GM21529 (cell line): ENCODE measurements at regions not wholly inside any gene's neighbourhood (a gene's known extent, or its start where the extent isn't known, plus 50 kb on each side); places are given as distances from the start of the nearest gene placed in this dataset.

Experiments used
- ATAC-seq: cut with Tn5 transposase; IDR thresholded peaks from one replicate; pipeline ENCODE4 v1.9.1; 2021; ENCODE audit not compliant: unreplicated experiment

GRCh38 chrX:5117816-5118215, 1110.9 kb downstream of the NLGN4X start:
- no peak for ATAC-seq

GRCh38 chrX:5113128-5113527, 1115.5 kb downstream of the NLGN4X start:
- ATAC-seq = no peak

GRCh38 chrX:5100004-5100403, 1128.7 kb downstream of the NLGN4X start:
- no peak for ATAC-seq

- no peak for ATAC-seq
Measured at GRCh38 chrX:5086388-5086787, 1142.3 kb downstream of the NLGN4X start.

- no peak for ATAC-seq
Measured at GRCh38 chrX:5084279-5084678, 1144.4 kb downstream of the NLGN4X start.

- ATAC-seq = no peak
Measured at GRCh38 chrX:5082705-5083104, 1146.0 kb downstream of the NLGN4X start.

GRCh38 chrX:5080791-5081190, 1147.9 kb downstream of the NLGN4X start:
- no peak for ATAC-seq

- no peak for ATAC-seq
Measured at GRCh38 chrX:5068550-5068949, 1160.1 kb downstream of the NLGN4X start.

- ATAC-seq = no peak
Measured at GRCh38 chrX:5057786-5058185, 1170.9 kb downstream of the NLGN4X start.

GRCh38 chrX:5054852-5055251, 1173.8 kb downstream of the NLGN4X start:
- no peak for ATAC-seq

GRCh38 chrX:5051831-5052491, 1176.7 kb downstream of the NLGN4X start:
- ATAC-seq = no peak

- ATAC-seq = no peak
Measured at GRCh38 chrX:5042563-5042962, 1186.1 kb downstream of the NLGN4X start.

- ATAC-seq = no peak
Measured at GRCh38 chrX:5031792-5032191, 1196.9 kb downstream of the NLGN4X start.

- ATAC-seq = no peak
Measured at GRCh38 chrX:5015451-5015850, 1213.2 kb downstream of the NLGN4X start.

- ATAC-seq = no peak
Measured at GRCh38 chrX:4994855-4995254, 1233.8 kb downstream of the NLGN4X start.

GRCh38 chrX:4978613-4979012, 1250.1 kb downstream of the NLGN4X start:
- ATAC-seq = no peak

- ATAC-seq = no peak
Measured at GRCh38 chrX:4971646-4972045, 1257.0 kb downstream of the NLGN4X start.

- ATAC-seq = no peak
Measured at GRCh38 chrX:4964112-4964511, 1250.7 kb upstream of the PRKX start.

- ATAC-seq = no peak
Measured at GRCh38 chrX:4963432-4963831, 1250.0 kb upstream of the PRKX start.

GRCh38 chrX:4944767-4945166, 1231.3 kb upstream of the PRKX start:
- no peak for ATAC-seq

- ATAC-seq = no peak
Measured at GRCh38 chrX:4936315-4936714, 1222.9 kb upstream of the PRKX start.

- ATAC-seq = no peak
Measured at GRCh38 chrX:4935846-4936245, 1222.4 kb upstream of the PRKX start.

- no peak for ATAC-seq
Measured at GRCh38 chrX:4935401-4935800, 1222.0 kb upstream of the PRKX start.
